H1 (cell line): ENCODE measurements at regions not wholly inside any gene's neighbourhood (a gene's known extent, or its start where the extent isn't known, plus 50 kb on each side); places are given as distances from the start of the nearest gene placed in this dataset.

Experiments
- CTCF ChIA-PET: fragments of 300-600 bp; sonication (Branson Sonifier 250); formaldehyde crosslinking; loops from one replicate; lab custom pipeline; 2021; ENCODE audit not compliant: partially characterized antibody; lab: Charles Lee
- POLR2A ChIA-PET: fragments of 300-600 bp; sonication (Branson Sonifier 250); formaldehyde crosslinking; loops from one replicate; lab custom pipeline; 2021; ENCODE audit warnings: inconsistent platforms; ENCODE audit not compliant: partially characterized antibody; lab: Charles Lee
- DNase-seq, 2 experiments: peaks; one replicate each; pipeline versions ENCODE4 v3.0.0 to v3.0.0-alpha.2; 2010 to 2022; ENCODE audit warnings: low spot score in 2 of 2, low read depth in 1 of 2, mixed read lengths in 1 of 2
- FAIRE-seq: peaks from 2 replicates; lab custom pipeline; 2011; peaks lifted over from hg19 to GRCh38; lab: Jason Lieb, UNC
- H2AFZ ChIP-seq: 2 replicates; pipeline ENCODE4 v1.8.1; 2012; ENCODE audit warnings: low read length, inconsistent platforms
- H2AK5ac ChIP-seq: 2 replicates; pipeline ENCODE4 v1.6.1; 2013; ENCODE audit warnings: low read depth, low read length
- H2BK120ac ChIP-seq: replicated peaks from 2 replicates; pipeline ENCODE3; 2013; ENCODE audit warnings: low read depth, low read length, inconsistent platforms
- H2BK12ac ChIP-seq: 2 replicates; pipeline ENCODE4 v1.6.1; 2013; ENCODE audit warnings: low read depth, low read length
- H2BK15ac ChIP-seq: 2 replicates; pipeline ENCODE4 v1.6.1; 2013; ENCODE audit warnings: low read length
- H2BK20ac ChIP-seq: 2 replicates; pipeline ENCODE4 v1.6.1; 2013; ENCODE audit warnings: low read length
- H2BK5ac ChIP-seq: 2 replicates; pipeline ENCODE4 v1.6.1; 2013; ENCODE audit warnings: low read depth, low read length
- H3K14ac ChIP-seq: 2 replicates; pipeline ENCODE4 v1.6.1; 2013; ENCODE audit warnings: inconsistent platforms; ENCODE audit not compliant: insufficient read length
- H3K18ac ChIP-seq: 2 replicates; pipeline ENCODE4 v1.6.1; 2013; ENCODE audit warnings: low read length; ENCODE audit errors: extremely low read depth
- H3K23ac ChIP-seq: 2 replicates; pipeline ENCODE4 v1.6.1; 2013; ENCODE audit warnings: inconsistent platforms; ENCODE audit not compliant: insufficient read length
- H3K23me2 ChIP-seq: 2 replicates; pipeline ENCODE4 v1.6.1; 2013; ENCODE audit warnings: low read depth, low read length
- H3K27ac ChIP-seq: 2 replicates; pipeline ENCODE4 v1.6.1; 2011; ENCODE audit warnings: low read depth, low read length, inconsistent platforms
- H3K27me3 ChIP-seq, 4 experiments: replicated peaks in 1 of 4; 1 replicate in 1 of 4; 2 replicates in 3 of 4; pipeline versions ENCODE4 v1.6.1 to v1.8.1; 2011 to 2013; ENCODE audit warnings: low read length in 3 of 4, mild to moderate bottlenecking in 3 of 4, inconsistent platforms in 2 of 4, mixed read lengths in 2 of 4, moderate library complexity in 1 of 4; ENCODE audit not compliant: control insufficient read depth in 3 of 4, insufficient read depth in 3 of 4; ENCODE audit errors: extremely low read depth in 1 of 4
- H3K36me3 ChIP-seq, 4 experiments: 2 replicates each; pipeline versions ENCODE4 v1.6.1 to v1.8.1; 2011 to 2013; ENCODE audit warnings: mild to moderate bottlenecking in 4 of 4, low read length in 3 of 4, moderate library complexity in 2 of 4, control low read depth in 1 of 4, inconsistent platforms in 1 of 4; ENCODE audit not compliant: insufficient read depth in 4 of 4, control insufficient read depth in 2 of 4
- H3K4ac ChIP-seq: replicated peaks from 2 replicates; pipeline ENCODE3; 2013; ENCODE audit warnings: low read length, low read depth, mixed read lengths, inconsistent platforms; ENCODE audit not compliant: insufficient read length
- H3K4me1 ChIP-seq, 4 experiments: replicated peaks in 1 of 4; 1 replicate in 1 of 4; 2 replicates in 3 of 4; pipeline versions ENCODE4 v1.6.1 to v1.8.1; 2011 to 2013; ENCODE audit warnings: low read length in 3 of 4, inconsistent platforms in 2 of 4, mixed read lengths in 1 of 4; ENCODE audit not compliant: insufficient read depth in 4 of 4, control insufficient read depth in 3 of 4
- H3K4me2 ChIP-seq, 2 experiments: 2 replicates each; pipeline versions ENCODE4 v1.6.1 to v1.8.1; 2011 to 2013; ENCODE audit warnings: low read depth in 2 of 2, low read length in 2 of 2, control low read depth in 1 of 2, inconsistent platforms in 1 of 2, mild to moderate bottlenecking in 1 of 2; ENCODE audit not compliant: insufficient read depth in 1 of 2
- H3K4me3 ChIP-seq, 4 experiments: fragments of 200-600, 300-600 bp in 1 of 4; sonication (generic), shearing (Covaris generic), sonication (Bioruptor Twin) in 1 of 4; 2 replicates each; pipeline versions ENCODE4 v1.5.1 to v1.8.1; 2011 to 2016; ENCODE audit warnings: low read length in 4 of 4, low read depth in 3 of 4, control low read depth in 2 of 4, inconsistent platforms in 2 of 4, mild to moderate bottlenecking in 2 of 4, mixed read lengths in 1 of 4, moderate library complexity in 1 of 4; ENCODE audit not compliant: insufficient read depth in 2 of 4; ENCODE audit errors: extremely low read depth in 1 of 4
- H3K56ac ChIP-seq: replicated peaks from 2 replicates; pipeline ENCODE3; 2013; ENCODE audit warnings: low read depth, mild to moderate bottlenecking, mixed read lengths, low read length, inconsistent platforms; ENCODE audit not compliant: insufficient read length
- H3K79me1 ChIP-seq: 2 replicates; pipeline ENCODE4 v1.6.1; 2013; ENCODE audit warnings: low read depth, low read length, control low read depth
- H3K79me2 ChIP-seq, 2 experiments: 2 replicates each; pipeline versions ENCODE4 v1.6.1 to v1.8.1; 2012 to 2013; ENCODE audit warnings: low read length in 2 of 2, mild to moderate bottlenecking in 2 of 2, inconsistent platforms in 1 of 2; ENCODE audit not compliant: insufficient read depth in 2 of 2, control insufficient read depth in 1 of 2
- H3K9ac ChIP-seq, 4 experiments: replicated peaks in 1 of 4; 1 replicate in 1 of 4; 2 replicates in 3 of 4; pipeline versions ENCODE4 v1.6.1 to v1.8.1; 2011 to 2013; ENCODE audit warnings: low read depth in 3 of 4, low read length in 3 of 4, control low read depth in 2 of 4, mild to moderate bottlenecking in 2 of 4, moderate library complexity in 2 of 4, inconsistent platforms in 1 of 4; ENCODE audit errors: extremely low read depth in 1 of 4
- H3K9me3 ChIP-seq, 2 experiments: 2 replicates each; pipeline versions ENCODE4 v1.6.1 to v1.8.1; 2012 to 2013; ENCODE audit warnings: mild to moderate bottlenecking in 2 of 2, moderate library complexity in 2 of 2, control low read depth in 1 of 2, inconsistent platforms in 1 of 2, low read depth in 1 of 2, low read length in 1 of 2, mixed read lengths in 1 of 2; ENCODE audit not compliant: insufficient read depth in 2 of 2
- H4K20me1 ChIP-seq, 2 experiments: replicated peaks in 1 of 2; 2 replicates each; pipeline versions ENCODE3 to v1.8.1; 2011 to 2013; ENCODE audit warnings: inconsistent platforms in 2 of 2, low read length in 2 of 2, mild to moderate bottlenecking in 1 of 2; ENCODE audit not compliant: insufficient read depth in 2 of 2, control insufficient read depth in 1 of 2
- H4K5ac ChIP-seq: 2 replicates; pipeline ENCODE4 v1.6.1; 2013; ENCODE audit warnings: low read length, low read depth, mixed read lengths, inconsistent platforms; ENCODE audit not compliant: insufficient read length
- H4K8ac ChIP-seq: 2 replicates; pipeline ENCODE4 v1.8.0; 2013; ENCODE audit warnings: mild to moderate bottlenecking, moderate library complexity, low read length, inconsistent platforms; ENCODE audit not compliant: insufficient read depth; ENCODE audit errors: extremely low read depth
- H4K91ac ChIP-seq: replicated peaks from 2 replicates; pipeline ENCODE3; 2013; ENCODE audit warnings: low read length, mixed read lengths, inconsistent platforms; ENCODE audit not compliant: insufficient read length
- ASH2L ChIP-seq: fragments of 200-600, 300-600 bp; sonication (generic); IDR thresholded peaks from one replicate; pipeline ENCODE4 v1.7.1; 2017; ENCODE audit warnings: low read length
- EP300 ChIP-seq, 2 experiments: IDR thresholded peaks; 1 replicate in 1 of 2; 2 replicates in 1 of 2; pipeline ENCODE4 v1.6.1; 2011 to 2012; ENCODE audit warnings: low read depth in 2 of 2, low read length in 2 of 2, mild to moderate bottlenecking in 2 of 2, borderline replicate concordance in 1 of 2, inconsistent platforms in 1 of 2, moderate library complexity in 1 of 2
- SP4 ChIP-seq: IDR thresholded peaks from 2 replicates; pipeline ENCODE4 v1.6.1; 2012; ENCODE audit warnings: low read length, inconsistent platforms
- TAF7 ChIP-seq: optimal IDR thresholded peaks from 2 replicates; pipeline ENCODE3; 2011; ENCODE audit warnings: low read depth, mild to moderate bottlenecking, inconsistent platforms, low read length, moderate library complexity, borderline replicate concordance
- TEAD4 ChIP-seq: IDR thresholded peaks from 2 replicates; pipeline ENCODE4 v1.6.1; 2012; ENCODE audit warnings: low read depth, low read length, inconsistent platforms, mixed read lengths
- WGBS, 2 experiments: shearing (Covaris generic) in 1 of 2; methylation state at CpG; one replicate each; pipeline versions ENCODE4 v1.1.6 to v1.1.7; 2013 to 2015; ENCODE audit warnings: low lambda C conversion rate in 2 of 2, mixed read lengths in 2 of 2, inconsistent platforms in 1 of 2, low coverage in 1 of 2, missing lambda C conversion rate in 1 of 2; ENCODE audit not compliant: insufficient replicate concordance in 2 of 2, insufficient coverage in 1 of 2, insufficient read length in 1 of 2; ENCODE audit errors: extremely low coverage in 1 of 2, missing lambda C conversion rate in 1 of 2; 5-methylcytosine and 5-hydroxymethylcytosine counted together
- TF ChIP-seq, protein P1 (sequence below): IDR thresholded peaks from 2 replicates; pipeline ENCODE4 v1.6.1; 2012; ENCODE audit warnings: inconsistent platforms

DNA sequence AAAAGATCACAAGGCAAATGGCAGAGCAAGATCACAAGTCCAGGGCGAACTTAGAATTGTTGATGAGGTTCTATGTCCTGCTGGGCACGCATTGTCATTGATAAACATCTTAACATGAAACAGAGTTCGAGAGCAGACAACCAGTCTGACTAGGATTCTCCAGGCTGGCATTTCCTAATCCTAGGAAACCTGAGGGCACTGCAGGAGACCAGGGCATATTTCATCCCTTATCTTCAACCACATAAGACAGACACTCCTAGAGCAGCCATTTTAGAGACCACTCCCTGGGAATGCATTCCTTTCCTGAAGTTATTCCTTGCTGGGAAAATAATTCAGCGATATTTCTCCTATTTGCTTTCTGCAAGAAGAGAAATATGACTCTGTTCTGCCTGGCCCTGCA is 1199.9 kb downstream of the SI start:
- no peak overlapping the region for H2AFZ ChIP-seq
- no peaks in the 10 kb centered on the region for H3K79me2 ChIP-seq
- FAIRE-seq = no peak
- H3K9me3 ChIP-seq = peaks cover 6 to 11% of the 10 kb centered on the region in 2 experiments; a peak in 2 of 4 replicates
- H4K20me1 ChIP-seq = no peaks in the 10 kb centered on the region
- H3K18ac ChIP-seq = no peak overlapping the region
- no peak for DNase-seq
- no peak overlapping the region for H2BK15ac ChIP-seq
- H3K23me2 ChIP-seq = no peaks in the 10 kb centered on the region
- no peak overlapping the region for H4K8ac ChIP-seq
- POLR2A ChIA-PET = no interaction called here
- H3K4me2 ChIP-seq = no peak overlapping the region
- H3K23ac ChIP-seq = no peak overlapping the region
- no peak overlapping the region for H3K4me3 ChIP-seq
- no peak overlapping the region for H4K5ac ChIP-seq
- H3K9ac ChIP-seq = no peak overlapping the region
- TF ChIP-seq SP4 = no peak
- TF ChIP-seq, protein P1, sequence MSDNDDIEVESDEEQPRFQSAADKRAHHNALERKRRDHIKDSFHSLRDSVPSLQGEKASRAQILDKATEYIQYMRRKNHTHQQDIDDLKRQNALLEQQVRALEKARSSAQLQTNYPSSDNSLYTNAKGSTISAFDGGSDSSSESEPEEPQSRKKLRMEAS = no peak
- no peak for TF ChIP-seq TAF7
- TF ChIP-seq ASH2L = no peak
- TF ChIP-seq EP300 (IDR thresholded peaks at IDR 0.05; ENCODE audit: borderline replicate concordance in 1 of 2, low read depth in 2 of 2, low read length in 2 of 2) = peak in 1 of 2 experiments; percentile 97; a peak in 1 of 3 replicates
- peak; percentile 59 for TF ChIP-seq TEAD4
- CTCF ChIA-PET = interaction anchor here (1.1 kb wide), 1 partner anchor 74 kb away, joined by 3 read pairs; no protein-coding TSS in a partner anchor
- no peak overlapping the region for H3K14ac ChIP-seq
- 94% methylated on average over 4 of the region's 4 CpGs; no CpG with 5 or more reads in 1 of the 2 experiments for WGBS, 2 experiments
- no peak overlapping the region for H2BK20ac ChIP-seq
- H2AK5ac ChIP-seq = no peak overlapping the region
- no peak overlapping the region for H2BK5ac ChIP-seq
- no peak overlapping the region for H3K27ac ChIP-seq
- H2BK120ac ChIP-seq = no peak overlapping the region
- no peaks in the 10 kb centered on the region for H3K27me3 ChIP-seq
- H3K56ac ChIP-seq = no peak overlapping the region
- no peak overlapping the region for H3K4ac ChIP-seq
- H4K91ac ChIP-seq = no peak overlapping the region
- H3K4me1 ChIP-seq = no peaks in the 10 kb centered on the region
- H2BK12ac ChIP-seq = no peak overlapping the region
- no peaks in the 10 kb centered on the region for H3K79me1 ChIP-seq
- H3K36me3 ChIP-seq = peaks cover 0 to 2% (median 0%) of the 10 kb centered on the region in 4 experiments; a peak in 1 of 8 replicates
